GM12873 (cell line): ENCODE measurements at regions not wholly inside any gene's neighbourhood (a gene's known extent, or its start where the extent isn't known, plus 50 kb on each side); places are given as distances from the start of the nearest gene placed in this dataset.

ENCODE experiments used
- TF ChIP-seq, protein P1 (sequence below): IDR thresholded peaks from 2 replicates; pipeline ENCODE4 v1.5.1; 2012; ENCODE audit warnings: low read depth, mild to moderate bottlenecking, moderate library complexity, low read length, control low read depth; ENCODE audit not compliant: insufficient read depth; ENCODE audit errors: missing control alignments

- TF ChIP-seq, protein P1, sequence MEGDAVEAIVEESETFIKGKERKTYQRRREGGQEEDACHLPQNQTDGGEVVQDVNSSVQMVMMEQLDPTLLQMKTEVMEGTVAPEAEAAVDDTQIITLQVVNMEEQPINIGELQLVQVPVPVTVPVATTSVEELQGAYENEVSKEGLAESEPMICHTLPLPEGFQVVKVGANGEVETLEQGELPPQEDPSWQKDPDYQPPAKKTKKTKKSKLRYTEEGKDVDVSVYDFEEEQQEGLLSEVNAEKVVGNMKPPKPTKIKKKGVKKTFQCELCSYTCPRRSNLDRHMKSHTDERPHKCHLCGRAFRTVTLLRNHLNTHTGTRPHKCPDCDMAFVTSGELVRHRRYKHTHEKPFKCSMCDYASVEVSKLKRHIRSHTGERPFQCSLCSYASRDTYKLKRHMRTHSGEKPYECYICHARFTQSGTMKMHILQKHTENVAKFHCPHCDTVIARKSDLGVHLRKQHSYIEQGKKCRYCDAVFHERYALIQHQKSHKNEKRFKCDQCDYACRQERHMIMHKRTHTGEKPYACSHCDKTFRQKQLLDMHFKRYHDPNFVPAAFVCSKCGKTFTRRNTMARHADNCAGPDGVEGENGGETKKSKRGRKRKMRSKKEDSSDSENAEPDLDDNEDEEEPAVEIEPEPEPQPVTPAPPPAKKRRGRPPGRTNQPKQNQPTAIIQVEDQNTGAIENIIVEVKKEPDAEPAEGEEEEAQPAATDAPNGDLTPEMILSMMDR = no peak
These were observed 339.4 kb upstream of the SLCO3A1 start for GRCh38 chr15:91514147-91514546.

DNA sequence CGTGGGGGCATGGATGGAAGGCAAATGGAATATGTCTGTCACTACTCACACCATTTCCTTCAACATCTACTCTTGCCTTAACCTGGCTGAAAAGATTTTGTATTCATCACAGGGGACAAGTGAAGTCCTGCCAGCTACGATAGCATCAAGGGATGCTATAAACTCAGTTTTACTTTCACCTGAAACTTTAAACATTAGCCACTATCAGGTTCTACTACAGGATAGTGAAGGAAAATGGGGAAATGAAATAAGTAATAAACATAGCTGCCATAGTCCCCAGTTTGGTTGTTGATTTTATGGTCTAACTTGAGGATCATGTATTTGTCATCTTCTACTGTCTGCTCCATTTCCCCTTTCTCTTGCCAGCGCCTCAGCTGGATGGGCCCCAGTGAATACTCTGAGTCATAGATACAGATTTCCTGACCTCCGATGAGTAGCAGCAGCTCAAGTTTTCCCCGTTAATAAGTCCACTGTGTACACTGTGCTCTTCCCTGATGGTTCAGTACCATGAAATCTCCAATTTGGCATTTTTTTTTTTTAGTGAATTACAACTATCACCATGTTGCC lies 338.2 kb upstream of the SLCO3A1 start:
- TF ChIP-seq, protein P1 = no peak

- TF ChIP-seq, protein P1 = no peak
These were observed 336.6 kb upstream of the SLCO3A1 start for GRCh38 chr15:91516866-91517265.

- TF ChIP-seq, protein P1 = no peak
These were observed 335.9 kb upstream of the SLCO3A1 start for GRCh38 chr15:91517491-91518200.

DNA sequence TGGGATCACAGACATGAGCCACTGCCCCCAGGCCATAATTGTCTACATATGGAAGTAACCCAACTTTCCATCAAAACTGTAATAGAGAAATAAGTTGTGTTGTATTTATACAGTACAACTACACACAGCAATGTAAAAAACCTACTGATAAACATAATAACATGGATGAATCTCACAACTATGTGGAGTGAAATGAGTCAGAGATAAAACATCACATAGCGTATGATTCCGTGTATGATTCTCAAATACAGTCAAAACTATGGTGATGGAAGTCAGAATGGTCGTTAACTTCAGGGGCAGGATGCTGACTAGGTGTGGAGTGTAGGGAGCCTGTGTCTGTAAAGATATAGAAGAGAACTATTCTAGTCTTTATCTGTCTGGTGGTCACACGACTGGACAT lies 332.7 kb upstream of the SLCO3A1 start:
- TF ChIP-seq, protein P1 = no peak

DNA sequence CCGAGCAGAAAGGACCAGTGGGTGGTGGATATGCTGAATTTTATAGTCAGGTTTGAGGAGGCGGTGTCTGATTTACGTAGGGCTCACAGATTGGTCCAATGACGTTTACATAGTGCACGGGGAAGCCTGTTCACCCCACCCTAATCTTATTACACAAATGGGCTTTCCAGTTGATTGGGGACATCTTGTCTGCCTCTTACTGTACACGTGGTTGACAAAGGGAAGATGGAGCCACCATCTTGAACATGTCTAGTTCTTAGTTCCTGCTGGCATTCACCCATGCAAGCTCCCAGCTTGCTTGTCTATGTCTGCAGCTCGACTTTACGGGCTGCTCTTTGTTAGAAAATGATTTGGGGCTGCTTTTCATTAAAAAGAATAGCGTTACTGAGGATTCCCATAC lies 332.0 kb upstream of the SLCO3A1 start:
- TF ChIP-seq, protein P1 = no peak

- TF ChIP-seq, protein P1 = no peak
These were observed 331.5 kb upstream of the SLCO3A1 start for GRCh38 chr15:91521996-91522395.
